Spleen (tissue), 11 donors: ENCODE measurements at regions not wholly inside any gene's neighbourhood (a gene's known extent, or its start where the extent isn't known, plus 50 kb on each side); places are given as distances from the start of the nearest gene placed in this dataset.

Experiments used
- DNase-seq: peaks from one replicate; pipeline ENCODE4 v3.0.0-alpha.2; 2020
- H3K27ac ChIP-seq, 8 donors: fragments of 200-600 bp; sonication (generic) in 7 of 8; 1 replicate in 4 of 8; 2 replicates in 4 of 8; pipeline versions ENCODE4 v1.5.0 to v1.8.0; 2016 to 2021; ENCODE audit warnings: inconsistent platforms in 4 of 8, mild to moderate bottlenecking in 4 of 8, moderate library complexity in 1 of 8
- H3K27me3 ChIP-seq, 7 donors: fragments of 200-600 bp; sonication (generic) in 6 of 7; replicated peaks in 1 of 7; 1 replicate in 4 of 7; 2 replicates in 3 of 7; pipeline versions ENCODE4 v1.5.0 to v1.8.0; 2016 to 2021; ENCODE audit warnings: inconsistent platforms in 3 of 7, mild to moderate bottlenecking in 1 of 7
- H3K36me3 ChIP-seq, 6 donors: fragments of 200-600 bp; sonication (generic) in 5 of 6; 1 replicate in 4 of 6; 2 replicates in 2 of 6; pipeline versions ENCODE4 v1.5.0 to v1.8.0; 2016 to 2021; ENCODE audit warnings: inconsistent platforms in 2 of 6
- H3K4me1 ChIP-seq, 6 donors: fragments of 200-600 bp; sonication (generic) in 5 of 6; 1 replicate in 3 of 6; 2 replicates in 3 of 6; pipeline versions ENCODE4 v1.5.0 to v1.8.0; 2016 to 2021; ENCODE audit warnings: inconsistent platforms in 3 of 6
- H3K4me3 ChIP-seq, 8 donors: fragments of 200-600 bp; sonication (generic) in 7 of 8; 1 replicate in 4 of 8; 2 replicates in 4 of 8; pipeline versions ENCODE4 v1.5.0 to v1.8.0; 2016 to 2021; ENCODE audit warnings: inconsistent platforms in 4 of 8, mild to moderate bottlenecking in 4 of 8, moderate library complexity in 2 of 8
- H3K9me3 ChIP-seq, 8 donors: fragments of 200-600 bp; sonication (generic) in 7 of 8; 1 replicate in 4 of 8; 2 replicates in 4 of 8; pipeline versions ENCODE4 v1.5.0 to v1.8.0; 2016 to 2021; ENCODE audit warnings: inconsistent platforms in 4 of 8
- CTCF ChIP-seq, 11 experiments: fragments of 200-600 bp in 7 of 11; fragments of 450-650 bp in 4 of 11; sonication (generic) in 4 of 11; IDR thresholded peaks in 8 of 11; conservative IDR thresholded peaks in 3 of 11; 1 replicate in 7 of 11; 2 replicates in 4 of 11; pipeline versions ENCODE4 v1.4.0 to v1.8.0; 2016 to 2021; ENCODE audit warnings: antibody characterized with exemption in 11 of 11, inconsistent platforms in 4 of 11, mild to moderate bottlenecking in 1 of 11
- POLR2A ChIP-seq, 3 donors: fragments of 450-650 bp; IDR thresholded peaks; one replicate each; pipeline ENCODE4 v1.5.1; 2017; ENCODE audit warnings: antibody characterized with exemption in 3 of 3, mild to moderate bottlenecking in 1 of 3
- POLR2AphosphoS5 ChIP-seq, 3 donors: sonication (generic); formaldehyde crosslinking; IDR thresholded peaks; one replicate each; pipeline ENCODE4 v1.5.1; 2017; ENCODE audit warnings: antibody characterized with exemption in 3 of 3
- WGBS, 5 donors: extraction: QIAGEN DNeasy Blood & Tissue Kit in 3 of 5; methylation state at CpG; one replicate each; pipeline versions ENCODE4 v1.1.5 to v1.1.7; 2013 to 2018; 5-methylcytosine and 5-hydroxymethylcytosine counted together
- intact Hi-C: fragments of 100-400 bp; cut with DNase I; formaldehyde crosslinking; loops from one replicate; pipeline ENCODE4 v1.15.0; 2023; ENCODE audit warnings: low total_unique reads
- donor health status: healthy with polysubstance abuse.
- donor health status: DM: no; HTN: no; CAD: no; lungs with moderate emphysema.
- donor health status: DM: no; HTN: no; CAD: no.
- donor health status: Bipolar disorder and iron deficiency.
- donor health status: healthy.
- donor health status: DM: no; HTN: no; CAD: no.
- donor health status: DM: yes; HTN: yes; CAD: no.

GRCh38 chr1:86650065-86650464 is 54.3 kb upstream of the SH3GLB1 start:
- DNase-seq: no peak
- Histone ChIP-seq H3K4me3 (no peak overlapping the region), H3K9me3 (no peaks in the 10 kb centered on the region), H3K27me3 (no peaks in the 10 kb centered on the region), H3K27ac (no peak overlapping the region), H3K36me3 (no peaks in the 10 kb centered on the region), H3K4me1 (no peaks in the 10 kb centered on the region)
- WGBS, 5 donors: 67 to 86% (median 80%) methylated on average over 5 of the region's 5 CpGs
- TF ChIP-seq POLR2AphosphoS5 (IDR thresholded peaks at IDR 0.05) (no peak), POLR2A (IDR thresholded peaks at IDR 0.05) (no peak), CTCF (IDR thresholded peaks at IDR 0.05 in 8 of 11, conservative IDR thresholded peaks at IDR 0.05 in 3 of 11) (no peak)
- intact Hi-C loops: no loop called here
